IMR-90 (cell line): ENCODE measurements at regions not wholly inside any gene's neighbourhood (a gene's known extent, or its start where the extent isn't known, plus 50 kb on each side); places are given as distances from the start of the nearest gene placed in this dataset.

Experiments
- ATAC-seq: fragments of 200-7000 bp; cut with Tn5 transposase; 2 replicates; pipeline ENCODE4 v1.9.1; 2020; ENCODE audit warnings: low read depth, mild to moderate bottlenecking, moderate library complexity
- BruUV-seq: library from RNA; stranded (reverse); fragments of 400-500 nt; replicated peaks from 2 replicates; lab custom pipeline; 2021; lab: Mats Ljungman, UMichigan
- CTCF ChIA-PET: fragments of 300-600 bp; formaldehyde crosslinking; extraction: SDS; loops from one replicate; lab custom pipeline; 2021; ENCODE audit warnings: antibody characterized with exemption; lab: Yijun Ruan, JAX
- POLR2A ChIA-PET: fragments of 300-600 bp; sonication (Branson Sonifier 250); formaldehyde crosslinking; loops from one replicate; lab custom pipeline; 2022; ENCODE audit warnings: antibody characterized with exemption; ENCODE audit not compliant: unreplicated experiment; lab: Charles Lee
- DNase-seq: peaks from one replicate; pipeline ENCODE4 v3.0.0; 2013
- H2AFZ ChIP-seq: replicated peaks from 2 replicates; pipeline ENCODE3; 2013; ENCODE audit warnings: low read length, mild to moderate bottlenecking; ENCODE audit not compliant: poor library complexity
- H2AK5ac ChIP-seq: 2 replicates; pipeline ENCODE4 v1.6.1; 2013; ENCODE audit warnings: low read depth, low read length, inconsistent platforms
- H2AK9ac ChIP-seq: replicated peaks from 2 replicates; pipeline ENCODE3; 2013; ENCODE audit warnings: mild to moderate bottlenecking, low read depth, low read length, moderate library complexity; ENCODE audit not compliant: poor library complexity
- H2BK120ac ChIP-seq: 2 replicates; pipeline ENCODE4 v1.6.1; 2013; ENCODE audit warnings: low read depth, low read length, inconsistent platforms
- H2BK15ac ChIP-seq: 3 replicates; pipeline ENCODE4 v1.6.1; 2013; ENCODE audit warnings: low read depth, low read length, inconsistent platforms
- H2BK20ac ChIP-seq: 2 replicates; pipeline ENCODE4 v1.6.1; 2013; ENCODE audit warnings: low read depth, mild to moderate bottlenecking, inconsistent platforms, low read length, moderate library complexity
- H2BK5ac ChIP-seq: 2 replicates; pipeline ENCODE4 v1.6.1; 2013; ENCODE audit warnings: mild to moderate bottlenecking, low read depth, low read length, inconsistent platforms; ENCODE audit not compliant: poor library complexity, severe bottlenecking
- H3K14ac ChIP-seq: replicated peaks from 2 replicates; pipeline ENCODE4 v1.6.1; 2013; ENCODE audit warnings: low read depth, low read length, inconsistent platforms
- H3K18ac ChIP-seq: 2 replicates; pipeline ENCODE4 v1.6.1; 2013; ENCODE audit warnings: low read depth, low read length, control low read depth
- H3K23ac ChIP-seq: 2 replicates; pipeline ENCODE4 v1.6.1; 2013; ENCODE audit warnings: low read depth, low read length, inconsistent platforms
- H3K27ac ChIP-seq: 2 replicates; pipeline ENCODE4 v1.5.1; 2013; ENCODE audit warnings: mild to moderate bottlenecking, control low read depth, low read length; ENCODE audit not compliant: insufficient read depth
- H3K27me3 ChIP-seq: 2 replicates; pipeline ENCODE4 v1.6.1; 2013; ENCODE audit warnings: low read length; ENCODE audit not compliant: control insufficient read depth, insufficient read depth
- H3K36me3 ChIP-seq: 2 replicates; pipeline ENCODE4 v1.6.1; 2013; ENCODE audit warnings: low read length, mixed read lengths; ENCODE audit not compliant: control insufficient read depth, insufficient read depth
- H3K4ac ChIP-seq: 2 replicates; pipeline ENCODE4 v1.6.1; 2013; ENCODE audit warnings: low read depth, low read length, inconsistent platforms
- H3K4me1 ChIP-seq: 2 replicates; pipeline ENCODE4 v1.6.1; 2013; ENCODE audit warnings: low read length, mixed read lengths; ENCODE audit not compliant: control insufficient read depth, insufficient read depth
- H3K4me2 ChIP-seq: 2 replicates; pipeline ENCODE4 v1.6.1; 2013; ENCODE audit warnings: low read depth, mild to moderate bottlenecking, control low read depth, low read length, moderate library complexity
- H3K4me3 ChIP-seq: 2 replicates; pipeline ENCODE4 v1.5.1; 2013; ENCODE audit warnings: low read depth, mild to moderate bottlenecking, control low read depth, low read length, moderate library complexity; ENCODE audit not compliant: insufficient read depth
- H3K56ac ChIP-seq: 2 replicates; pipeline ENCODE4 v1.6.1; 2013; ENCODE audit warnings: low read length, inconsistent platforms; ENCODE audit not compliant: insufficient read depth; ENCODE audit errors: extremely low read depth
- H3K79me1 ChIP-seq, 2 experiments: 2 replicates each; pipeline ENCODE4 v1.6.1; 2013; ENCODE audit warnings: low read length in 2 of 2, inconsistent platforms in 1 of 2, low read depth in 1 of 2
- H3K9ac ChIP-seq: 2 replicates; pipeline ENCODE4 v1.6.1; 2013; ENCODE audit warnings: low read depth, low read length, control low read depth
- H3K9me1 ChIP-seq: 2 replicates; pipeline ENCODE4 v1.6.1; 2013; ENCODE audit warnings: low read length, inconsistent platforms; ENCODE audit not compliant: insufficient read depth
- H3K9me3 ChIP-seq: 2 replicates; pipeline ENCODE4 v1.6.1; 2013; ENCODE audit warnings: low read length; ENCODE audit not compliant: control insufficient read depth, insufficient read depth
- H4K20me1 ChIP-seq: 2 replicates; pipeline ENCODE4 v1.6.1; 2013; ENCODE audit warnings: low read length, inconsistent platforms; ENCODE audit not compliant: insufficient read depth
- H4K5ac ChIP-seq: 2 replicates; pipeline ENCODE4 v1.6.1; 2013; ENCODE audit warnings: mild to moderate bottlenecking, low read depth, low read length, control low read depth
- H4K8ac ChIP-seq, 2 experiments: 2 replicates each; pipeline ENCODE4 v1.6.1; 2013; ENCODE audit warnings: low read depth in 2 of 2, low read length in 2 of 2, control low read depth in 1 of 2, inconsistent platforms in 1 of 2
- H4K91ac ChIP-seq: 2 replicates; pipeline ENCODE4 v1.6.1; 2013; ENCODE audit warnings: low read depth, low read length, inconsistent platforms; ENCODE audit not compliant: insufficient read depth
- BHLHE40 ChIP-seq: fragments of 150-350 bp; IDR thresholded peaks from 2 replicates; pipeline ENCODE4 v1.6.1; 2016; ENCODE audit warnings: mild to moderate bottlenecking, low read depth, low read length
- CEBPB ChIP-seq: IDR thresholded peaks from 2 replicates; pipeline ENCODE4 v1.6.1; 2012; ENCODE audit warnings: low read depth, low read length, improper control_type of control experiment
- CHD1 ChIP-seq: IDR thresholded peaks from 2 replicates; pipeline ENCODE4 v1.6.1; 2012; ENCODE audit warnings: low read depth, low read length, improper control_type of control experiment
- ELK1 ChIP-seq: fragments of 150-350 bp; IDR thresholded peaks from 2 replicates; pipeline ENCODE4 v1.6.1; 2016; ENCODE audit warnings: low read depth, mild to moderate bottlenecking, low read length, moderate library complexity, borderline replicate concordance
- FOS ChIP-seq: fragments of 150-350 bp; IDR thresholded peaks from 2 replicates; pipeline ENCODE4 v1.6.1; 2016; ENCODE audit warnings: low read depth, low read length
- MAFK ChIP-seq: IDR thresholded peaks from 2 replicates; pipeline ENCODE4 v1.6.1; 2012; ENCODE audit warnings: low read depth, low read length, improper control_type of control experiment
- MAZ ChIP-seq: IDR thresholded peaks from 2 replicates; pipeline ENCODE4 v1.6.1; 2012; ENCODE audit warnings: low read depth, mild to moderate bottlenecking, low read length, improper control_type of control experiment, moderate library complexity, borderline replicate concordance
- NFE2L2 ChIP-seq: fragments of 150-350 bp; IDR thresholded peaks from 2 replicates; pipeline ENCODE4 v1.6.1; 2016; ENCODE audit warnings: low read depth, mild to moderate bottlenecking, low read length
- POLR2A ChIP-seq: IDR thresholded peaks from 2 replicates; pipeline ENCODE4 v1.6.1; 2012; ENCODE audit warnings: mild to moderate bottlenecking, low read depth, low read length
- RAD21 ChIP-seq: IDR thresholded peaks from 2 replicates; pipeline ENCODE4 v1.6.1; 2012; ENCODE audit warnings: low read length, improper control_type of control experiment
- RCOR1 ChIP-seq: IDR thresholded peaks from 2 replicates; pipeline ENCODE4 v1.6.1; 2012; ENCODE audit warnings: mild to moderate bottlenecking, low read length, improper control_type of control experiment; ENCODE audit not compliant: insufficient replicate concordance
- RFX5 ChIP-seq: IDR thresholded peaks from 2 replicates; pipeline ENCODE4 v1.8.0; 2012; ENCODE audit warnings: low read depth, mild to moderate bottlenecking, low read length, moderate library complexity
- SMC3 ChIP-seq: fragments of 150-350 bp; IDR thresholded peaks from 2 replicates; pipeline ENCODE4 v1.6.1; 2016; ENCODE audit warnings: low read depth, mild to moderate bottlenecking, antibody characterized with exemption, low read length, moderate library complexity
- USF2 ChIP-seq: fragments of 150-350 bp; IDR thresholded peaks from 2 replicates; pipeline ENCODE4 v1.6.1; 2017; ENCODE audit warnings: mild to moderate bottlenecking, antibody characterized with exemption, low read length, low read depth
- dilution Hi-C: fragments of 300-500 bp; cut with HindIII; formaldehyde crosslinking; loops from one replicate; pipeline ENCODE4 v1.14.3; 2018; ENCODE audit warnings: low sequenced_read_pairs; ENCODE audit not compliant: unreplicated experiment
- in situ Hi-C: fragments of 300-500 bp; cut with MboI; formaldehyde crosslinking; loops from 3 replicates; pipeline ENCODE4 v1.14.3; 2019; ENCODE audit warnings: low sequenced_read_pairs, inconsistent platforms, mixed read lengths
- intact Hi-C: fragments of 100-400 bp; cut with micrococcal nuclease; formaldehyde crosslinking; loops from 2 replicates; pipeline ENCODE4 v1.10.0; 2022

- Histone ChIP-seq H2AK5ac (no peak overlapping the region), H4K8ac (no peak overlapping the region), H4K20me1 (no peaks in the 10 kb centered on the region), H4K5ac (no peak overlapping the region), H3K56ac (no peak overlapping the region), H3K27me3 (no peaks in the 10 kb centered on the region), H2AFZ (no peak overlapping the region), H3K36me3 (no peaks in the 10 kb centered on the region), H2BK5ac (no peak overlapping the region), H3K4me1 (no peaks in the 10 kb centered on the region), H3K9me3 (0 out of 2 replicates have a peak, but pooled peaks cover 2% of the 10 kb centered on the region), H3K9ac (no peak overlapping the region), H3K18ac (no peak overlapping the region), H2BK20ac (no peak overlapping the region), H3K9me1 (no peaks in the 10 kb centered on the region), H2BK15ac (no peak overlapping the region), H3K23ac (no peak overlapping the region), H3K4ac (no peak overlapping the region), H3K27ac (no peak overlapping the region), H3K79me1 (no peaks in the 10 kb centered on the region), H3K14ac (no peak overlapping the region), H2BK120ac (no peak overlapping the region), H4K91ac (no peak overlapping the region), H3K4me3 (no peak overlapping the region), H2AK9ac (no peak overlapping the region), H3K4me2 (no peak overlapping the region)
- ChIA-PET POLR2A (no interaction called here), CTCF (no interaction called here)
- in situ Hi-C loops (no loop called here), intact Hi-C loops (no loop called here), dilution Hi-C loops (no loop called here)
- DNase-seq (no peak), ATAC-seq (no peak)
- TF ChIP-seq RAD21: no peak
- TF ChIP-seq RFX5: no peak
- TF ChIP-seq SMC3: no peak
- no peak for TF ChIP-seq CEBPB
- no peak for TF ChIP-seq NFE2L2
- TF ChIP-seq ELK1: no peak
- TF ChIP-seq USF2: no peak
- no peak for TF ChIP-seq BHLHE40
- TF ChIP-seq MAZ: no peak
- no peak for TF ChIP-seq POLR2A
- TF ChIP-seq RCOR1: no peak
- no peak for TF ChIP-seq CHD1
- no peak for TF ChIP-seq MAFK
- TF ChIP-seq FOS: no peak
- BruUV-seq: no TSS peak
These were observed 576.3 kb downstream of the PKHD1 start for GRCh38 chr6:51511081-51511480.
